GM23338 (cell line): ENCODE measurements at regions not wholly inside any gene's neighbourhood (a gene's known extent, or its start where the extent isn't known, plus 50 kb on each side); places are given as distances from the start of the nearest gene placed in this dataset.

ENCODE experiments used
- ATAC-seq: fragments of 200-7000 bp; cut with Tn5 transposase; 3 replicates; pipeline ENCODE4 v1.9.1; 2020
- DNase-seq: peaks from one replicate; pipeline ENCODE4 v3.0.0-alpha.2; 2015; ENCODE audit warnings: low spot score
- H2AFZ ChIP-seq: fragments of 200-600 bp; sonication (generic); 2 replicates; pipeline ENCODE4 v1.8.0; 2016; ENCODE audit warnings: antibody characterized with exemption, mild to moderate bottlenecking, moderate library complexity
- H3F3A ChIP-seq: fragments of 200-600 bp; sonication (generic); replicated peaks from 2 replicates; pipeline ENCODE4 v1.8.0; 2017; ENCODE audit warnings: antibody characterized with exemption, mixed run types, low read depth
- H3K27ac ChIP-seq: fragments of 200-600 bp; sonication (generic); 2 replicates; pipeline ENCODE4 v1.6.1; 2016; ENCODE audit warnings: low read depth
- H3K27me3 ChIP-seq: fragments of 200-600 bp; sonication (generic); 2 replicates; pipeline ENCODE4 v1.8.0; 2016; ENCODE audit warnings: mild to moderate bottlenecking, mixed run types, moderate library complexity; ENCODE audit not compliant: insufficient read depth
- H3K36me3 ChIP-seq: fragments of 200-600 bp; sonication (generic); 2 replicates; pipeline ENCODE4 v1.8.0; 2016; ENCODE audit warnings: mild to moderate bottlenecking; ENCODE audit not compliant: insufficient read depth
- H3K4me1 ChIP-seq: fragments of 200-600 bp; sonication (generic); 2 replicates; pipeline ENCODE4 v1.8.0; 2016; ENCODE audit warnings: mild to moderate bottlenecking, moderate library complexity; ENCODE audit not compliant: insufficient read depth
- H3K4me2 ChIP-seq: fragments of 200-600 bp; sonication (generic); 2 replicates; pipeline ENCODE4 v1.7.1; 2017; ENCODE audit warnings: mixed run types
- H3K4me3 ChIP-seq: fragments of 200-600 bp; sonication (generic); 2 replicates; pipeline ENCODE4 v1.6.1; 2016; ENCODE audit warnings: mixed run types
- H3K79me2 ChIP-seq: fragments of 200-600 bp; sonication (generic); replicated peaks from 2 replicates; pipeline ENCODE4 v1.8.0; 2017; ENCODE audit warnings: mild to moderate bottlenecking; ENCODE audit not compliant: insufficient read depth
- H3K9me2 ChIP-seq: fragments of 200-600 bp; sonication (generic); 2 replicates; pipeline ENCODE4 v1.8.0; 2017; ENCODE audit not compliant: insufficient read depth
- H4K20me1 ChIP-seq: fragments of 200-600 bp; sonication (generic); replicated peaks from 2 replicates; pipeline ENCODE4 v1.8.0; 2017; ENCODE audit warnings: mild to moderate bottlenecking; ENCODE audit not compliant: insufficient read depth
- H3K27ac Mint-ChIP-seq: 2 replicates; pipeline ENCODE4 v1.8.0; 2020; ENCODE audit warnings: inconsistent platforms, mild to moderate bottlenecking, moderate library complexity, mixed read lengths
- H3K27me3 Mint-ChIP-seq: 3 replicates; pipeline ENCODE4 v1.8.0; 2022; ENCODE audit warnings: low read depth, mild to moderate bottlenecking, moderate library complexity, mixed read lengths, inconsistent platforms; ENCODE audit not compliant: insufficient read depth, poor library complexity
- H3K36me3 Mint-ChIP-seq: 3 replicates; pipeline ENCODE4 v1.8.0; 2021; ENCODE audit warnings: low read depth, mild to moderate bottlenecking, inconsistent platforms, moderate library complexity, mixed read lengths
- H3K4me1 Mint-ChIP-seq: 3 replicates; pipeline ENCODE4 v1.8.0; 2020; ENCODE audit warnings: mild to moderate bottlenecking, inconsistent platforms, mixed read lengths
- H3K4me3 Mint-ChIP-seq: 3 replicates; pipeline ENCODE4 v1.8.0; 2021; ENCODE audit warnings: moderate library complexity, mild to moderate bottlenecking, inconsistent platforms, mixed read lengths
- H3K9me3 Mint-ChIP-seq: 3 replicates; pipeline ENCODE4 v1.8.0; 2020; ENCODE audit warnings: moderate library complexity, mild to moderate bottlenecking, inconsistent platforms, mixed read lengths
- CREB1 ChIP-seq: fragments of 250-450 bp; sonication (Bioruptor Pico); IDR thresholded peaks from 2 replicates; pipeline ENCODE4 v1.5.0; 2020; ENCODE audit warnings: low read depth, mild to moderate bottlenecking, moderate library complexity
- EZH2phosphoT487 ChIP-seq: fragments of 200-600 bp; sonication (generic); IDR thresholded peaks from one replicate; pipeline ENCODE4 v1.8.1; 2018; ENCODE audit warnings: antibody characterized with exemption; ENCODE audit not compliant: unreplicated experiment
- JUNB ChIP-seq: IDR thresholded peaks from one replicate; pipeline ENCODE4 v1.6.1; 2016; ENCODE audit warnings: antibody characterized with exemption; ENCODE audit not compliant: unreplicated experiment
- POLR2AphosphoS5 ChIP-seq: IDR thresholded peaks from 2 replicates; pipeline ENCODE4 v1.6.1; 2016; ENCODE audit warnings: antibody characterized with exemption, low read depth
- STAT1 ChIP-seq: IDR thresholded peaks from one replicate; pipeline ENCODE4 v1.6.1; 2016; ENCODE audit warnings: antibody characterized with exemption; ENCODE audit not compliant: unreplicated experiment
- ZNF114 ChIP-seq: fragments of 250-450 bp; sonication (Bioruptor Pico); IDR thresholded peaks from 2 replicates; pipeline ENCODE4 v1.5.0; 2020; ENCODE audit warnings: mild to moderate bottlenecking, moderate library complexity
- ZNF331 ChIP-seq: fragments of 250-450 bp; sonication (Bioruptor Pico); IDR thresholded peaks from 2 replicates; pipeline ENCODE4 v1.5.0; 2020; ENCODE audit warnings: low read depth, mild to moderate bottlenecking, moderate library complexity
- TF ChIP-seq, protein P1 (sequence below): fragments of 250-450 bp; sonication (Bioruptor Pico); IDR thresholded peaks from 2 replicates; pipeline ENCODE4 v1.5.0; 2020; ENCODE audit warnings: mild to moderate bottlenecking, moderate library complexity
- TF ChIP-seq, protein P2 (sequence below): IDR thresholded peaks from 2 replicates; pipeline ENCODE4 v1.6.1; 2016; ENCODE audit warnings: antibody characterized with exemption
- TF ChIP-seq, protein P3 (sequence below): IDR thresholded peaks from one replicate; pipeline ENCODE4 v1.6.1; 2018; ENCODE audit warnings: antibody characterized with exemption; ENCODE audit not compliant: unreplicated experiment
- TF ChIP-seq, protein P4 (sequence below), 2 experiments: fragments of 200-600 bp in 1 of 2; sonication (generic) in 1 of 2; conservative IDR thresholded peaks; 2 replicates each; pipeline versions ENCODE4 v1.5.1 to v1.6.1; 2016 to 2017; ENCODE audit warnings: antibody characterized with exemption in 2 of 2, low read depth in 2 of 2, mild to moderate bottlenecking in 2 of 2, moderate library complexity in 1 of 2

DNA sequence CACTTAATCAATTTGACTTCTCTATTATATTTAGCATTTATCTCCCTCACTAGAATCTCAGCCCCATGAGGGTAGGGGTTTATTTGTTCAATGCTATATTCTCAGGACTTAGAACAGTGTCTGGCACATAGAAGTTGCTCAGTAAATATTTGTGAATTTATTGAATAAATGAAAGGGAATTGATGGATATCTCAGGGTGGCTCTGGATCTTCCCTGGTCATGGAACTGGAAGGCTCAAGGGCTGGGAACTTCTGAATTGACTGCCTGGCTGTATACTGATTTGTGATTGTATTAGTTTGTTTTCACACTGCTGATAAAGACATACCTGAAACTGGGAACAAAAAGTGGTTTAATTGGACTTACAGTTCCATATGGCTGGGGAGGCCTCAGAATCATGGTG, 57.2 kb downstream of the KIF4B start:
- TF ChIP-seq EZH2phosphoT487 (no peak), CREB1 (CRISPR knock-in tag) (no peak), POLR2AphosphoS5 (no peak), JUNB (no peak), ZNF331 (CRISPR knock-in tag) (no peak), ZNF114 (CRISPR knock-in tag) (no peak), STAT1 (no peak)
- TF ChIP-seq, protein P1, sequence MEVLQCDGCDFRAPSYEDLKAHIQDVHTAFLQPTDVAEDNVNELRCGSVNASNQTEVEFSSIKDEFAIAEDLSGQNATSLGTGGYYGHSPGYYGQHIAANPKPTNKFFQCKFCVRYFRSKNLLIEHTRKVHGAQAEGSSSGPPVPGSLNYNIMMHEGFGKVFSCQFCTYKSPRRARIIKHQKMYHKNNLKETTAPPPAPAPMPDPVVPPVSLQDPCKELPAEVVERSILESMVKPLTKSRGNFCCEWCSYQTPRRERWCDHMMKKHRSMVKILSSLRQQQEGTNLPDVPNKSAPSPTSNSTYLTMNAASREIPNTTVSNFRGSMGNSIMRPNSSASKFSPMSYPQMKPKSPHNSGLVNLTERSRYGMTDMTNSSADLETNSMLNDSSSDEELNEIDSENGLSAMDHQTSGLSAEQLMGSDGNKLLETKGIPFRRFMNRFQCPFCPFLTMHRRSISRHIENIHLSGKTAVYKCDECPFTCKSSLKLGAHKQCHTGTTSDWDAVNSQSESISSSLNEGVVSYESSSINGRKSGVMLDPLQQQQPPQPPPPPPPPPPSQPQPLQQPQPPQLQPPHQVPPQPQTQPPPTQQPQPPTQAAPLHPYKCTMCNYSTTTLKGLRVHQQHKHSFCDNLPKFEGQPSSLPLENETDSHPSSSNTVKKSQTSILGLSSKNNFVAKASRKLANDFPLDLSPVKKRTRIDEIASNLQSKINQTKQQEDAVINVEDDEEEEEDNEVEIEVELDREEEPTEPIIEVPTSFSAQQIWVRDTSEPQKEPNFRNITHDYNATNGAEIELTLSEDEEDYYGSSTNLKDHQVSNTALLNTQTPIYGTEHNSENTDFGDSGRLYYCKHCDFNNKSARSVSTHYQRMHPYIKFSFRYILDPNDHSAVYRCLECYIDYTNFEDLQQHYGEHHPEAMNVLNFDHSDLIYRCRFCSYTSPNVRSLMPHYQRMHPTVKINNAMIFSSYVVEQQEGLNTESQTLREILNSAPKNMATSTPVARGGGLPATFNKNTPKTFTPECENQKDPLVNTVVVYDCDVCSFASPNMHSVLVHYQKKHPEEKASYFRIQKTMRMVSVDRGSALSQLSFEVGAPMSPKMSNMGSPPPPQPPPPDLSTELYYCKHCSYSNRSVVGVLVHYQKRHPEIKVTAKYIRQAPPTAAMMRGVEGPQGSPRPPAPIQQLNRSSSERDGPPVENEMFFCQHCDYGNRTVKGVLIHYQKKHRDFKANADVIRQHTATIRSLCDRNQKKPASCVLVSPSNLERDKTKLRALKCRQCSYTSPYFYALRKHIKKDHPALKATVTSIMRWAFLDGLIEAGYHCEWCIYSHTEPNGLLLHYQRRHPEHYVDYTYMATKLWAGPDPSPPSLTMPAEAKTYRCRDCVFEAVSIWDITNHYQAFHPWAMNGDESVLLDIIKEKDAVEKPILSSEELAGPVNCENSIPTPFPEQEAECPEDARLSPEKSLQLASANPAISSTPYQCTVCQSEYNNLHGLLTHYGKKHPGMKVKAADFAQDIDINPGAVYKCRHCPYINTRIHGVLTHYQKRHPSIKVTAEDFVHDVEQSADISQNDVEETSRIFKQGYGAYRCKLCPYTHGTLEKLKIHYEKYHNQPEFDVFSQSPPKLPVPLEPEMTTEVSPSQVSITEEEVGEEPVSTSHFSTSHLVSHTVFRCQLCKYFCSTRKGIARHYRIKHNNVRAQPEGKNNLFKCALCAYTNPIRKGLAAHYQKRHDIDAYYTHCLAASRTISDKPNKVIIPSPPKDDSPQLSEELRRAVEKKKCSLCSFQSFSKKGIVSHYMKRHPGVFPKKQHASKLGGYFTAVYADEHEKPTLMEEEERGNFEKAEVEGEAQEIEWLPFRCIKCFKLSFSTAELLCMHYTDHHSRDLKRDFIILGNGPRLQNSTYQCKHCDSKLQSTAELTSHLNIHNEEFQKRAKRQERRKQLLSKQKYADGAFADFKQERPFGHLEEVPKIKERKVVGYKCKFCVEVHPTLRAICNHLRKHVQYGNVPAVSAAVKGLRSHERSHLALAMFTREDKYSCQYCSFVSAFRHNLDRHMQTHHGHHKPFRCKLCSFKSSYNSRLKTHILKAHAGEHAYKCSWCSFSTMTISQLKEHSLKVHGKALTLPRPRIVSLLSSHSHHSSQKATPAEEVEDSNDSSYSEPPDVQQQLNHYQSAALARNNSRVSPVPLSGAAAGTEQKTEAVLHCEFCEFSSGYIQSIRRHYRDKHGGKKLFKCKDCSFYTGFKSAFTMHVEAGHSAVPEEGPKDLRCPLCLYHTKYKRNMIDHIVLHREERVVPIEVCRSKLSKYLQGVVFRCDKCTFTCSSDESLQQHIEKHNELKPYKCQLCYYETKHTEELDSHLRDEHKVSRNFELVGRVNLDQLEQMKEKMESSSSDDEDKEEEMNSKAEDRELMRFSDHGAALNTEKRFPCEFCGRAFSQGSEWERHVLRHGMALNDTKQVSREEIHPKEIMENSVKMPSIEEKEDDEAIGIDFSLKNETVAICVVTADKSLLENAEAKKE (CRISPR knock-in tag): no peak
- TF ChIP-seq, protein P2, sequence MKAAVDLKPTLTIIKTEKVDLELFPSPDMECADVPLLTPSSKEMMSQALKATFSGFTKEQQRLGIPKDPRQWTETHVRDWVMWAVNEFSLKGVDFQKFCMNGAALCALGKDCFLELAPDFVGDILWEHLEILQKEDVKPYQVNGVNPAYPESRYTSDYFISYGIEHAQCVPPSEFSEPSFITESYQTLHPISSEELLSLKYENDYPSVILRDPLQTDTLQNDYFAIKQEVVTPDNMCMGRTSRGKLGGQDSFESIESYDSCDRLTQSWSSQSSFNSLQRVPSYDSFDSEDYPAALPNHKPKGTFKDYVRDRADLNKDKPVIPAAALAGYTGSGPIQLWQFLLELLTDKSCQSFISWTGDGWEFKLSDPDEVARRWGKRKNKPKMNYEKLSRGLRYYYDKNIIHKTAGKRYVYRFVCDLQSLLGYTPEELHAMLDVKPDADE: no peak
- TF ChIP-seq, protein P3, sequence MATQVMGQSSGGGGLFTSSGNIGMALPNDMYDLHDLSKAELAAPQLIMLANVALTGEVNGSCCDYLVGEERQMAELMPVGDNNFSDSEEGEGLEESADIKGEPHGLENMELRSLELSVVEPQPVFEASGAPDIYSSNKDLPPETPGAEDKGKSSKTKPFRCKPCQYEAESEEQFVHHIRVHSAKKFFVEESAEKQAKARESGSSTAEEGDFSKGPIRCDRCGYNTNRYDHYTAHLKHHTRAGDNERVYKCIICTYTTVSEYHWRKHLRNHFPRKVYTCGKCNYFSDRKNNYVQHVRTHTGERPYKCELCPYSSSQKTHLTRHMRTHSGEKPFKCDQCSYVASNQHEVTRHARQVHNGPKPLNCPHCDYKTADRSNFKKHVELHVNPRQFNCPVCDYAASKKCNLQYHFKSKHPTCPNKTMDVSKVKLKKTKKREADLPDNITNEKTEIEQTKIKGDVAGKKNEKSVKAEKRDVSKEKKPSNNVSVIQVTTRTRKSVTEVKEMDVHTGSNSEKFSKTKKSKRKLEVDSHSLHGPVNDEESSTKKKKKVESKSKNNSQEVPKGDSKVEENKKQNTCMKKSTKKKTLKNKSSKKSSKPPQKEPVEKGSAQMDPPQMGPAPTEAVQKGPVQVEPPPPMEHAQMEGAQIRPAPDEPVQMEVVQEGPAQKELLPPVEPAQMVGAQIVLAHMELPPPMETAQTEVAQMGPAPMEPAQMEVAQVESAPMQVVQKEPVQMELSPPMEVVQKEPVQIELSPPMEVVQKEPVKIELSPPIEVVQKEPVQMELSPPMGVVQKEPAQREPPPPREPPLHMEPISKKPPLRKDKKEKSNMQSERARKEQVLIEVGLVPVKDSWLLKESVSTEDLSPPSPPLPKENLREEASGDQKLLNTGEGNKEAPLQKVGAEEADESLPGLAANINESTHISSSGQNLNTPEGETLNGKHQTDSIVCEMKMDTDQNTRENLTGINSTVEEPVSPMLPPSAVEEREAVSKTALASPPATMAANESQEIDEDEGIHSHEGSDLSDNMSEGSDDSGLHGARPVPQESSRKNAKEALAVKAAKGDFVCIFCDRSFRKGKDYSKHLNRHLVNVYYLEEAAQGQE: no peak
- TF ChIP-seq, protein P4, sequence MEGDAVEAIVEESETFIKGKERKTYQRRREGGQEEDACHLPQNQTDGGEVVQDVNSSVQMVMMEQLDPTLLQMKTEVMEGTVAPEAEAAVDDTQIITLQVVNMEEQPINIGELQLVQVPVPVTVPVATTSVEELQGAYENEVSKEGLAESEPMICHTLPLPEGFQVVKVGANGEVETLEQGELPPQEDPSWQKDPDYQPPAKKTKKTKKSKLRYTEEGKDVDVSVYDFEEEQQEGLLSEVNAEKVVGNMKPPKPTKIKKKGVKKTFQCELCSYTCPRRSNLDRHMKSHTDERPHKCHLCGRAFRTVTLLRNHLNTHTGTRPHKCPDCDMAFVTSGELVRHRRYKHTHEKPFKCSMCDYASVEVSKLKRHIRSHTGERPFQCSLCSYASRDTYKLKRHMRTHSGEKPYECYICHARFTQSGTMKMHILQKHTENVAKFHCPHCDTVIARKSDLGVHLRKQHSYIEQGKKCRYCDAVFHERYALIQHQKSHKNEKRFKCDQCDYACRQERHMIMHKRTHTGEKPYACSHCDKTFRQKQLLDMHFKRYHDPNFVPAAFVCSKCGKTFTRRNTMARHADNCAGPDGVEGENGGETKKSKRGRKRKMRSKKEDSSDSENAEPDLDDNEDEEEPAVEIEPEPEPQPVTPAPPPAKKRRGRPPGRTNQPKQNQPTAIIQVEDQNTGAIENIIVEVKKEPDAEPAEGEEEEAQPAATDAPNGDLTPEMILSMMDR (conservative IDR thresholded peaks at IDR 0.05; ENCODE audit: low read depth in 2 of 2): no peak
- H3K79me2 ChIP-seq: no peaks in the 10 kb centered on the region
- no peaks in the 10 kb centered on the region for H4K20me1 ChIP-seq
- H3K4me1 Mint-ChIP-seq: no peaks in the 10 kb centered on the region
- peaks cover 5% of the 10 kb centered on the region for H3K27me3 Mint-ChIP-seq
- H3K4me3 Mint-ChIP-seq: no peak overlapping the region
- ATAC-seq (no peak), DNase-seq (no peak)
- no peaks in the 10 kb centered on the region for H3K27me3 ChIP-seq
- H3K27ac ChIP-seq: no peak overlapping the region
- H3K4me3 ChIP-seq: no peak overlapping the region
- H3K36me3 Mint-ChIP-seq: peaks cover 4% of the 10 kb centered on the region; the same call in 2 of the 3 replicates
- H3K36me3 ChIP-seq: no peaks in the 10 kb centered on the region
- peaks cover 5% of the 10 kb centered on the region; the same call in 1 of the 2 replicates for H3K9me2 ChIP-seq
- no peaks in the 10 kb centered on the region for H3F3A ChIP-seq
- H3K27ac Mint-ChIP-seq: no peak overlapping the region
- H2AFZ ChIP-seq: no peak overlapping the region
- peaks cover 5% of the 10 kb centered on the region; the same call in 1 of the 3 replicates for H3K9me3 Mint-ChIP-seq
- no peak overlapping the region for H3K4me2 ChIP-seq
- no peaks in the 10 kb centered on the region for H3K4me1 ChIP-seq
